ENCODE measurements at regions not wholly inside any gene's neighbourhood (a gene's known extent, or its start where the extent isn't known, plus 50 kb on each side); places are given as distances from the start of the nearest gene placed in this dataset.

DNA sequence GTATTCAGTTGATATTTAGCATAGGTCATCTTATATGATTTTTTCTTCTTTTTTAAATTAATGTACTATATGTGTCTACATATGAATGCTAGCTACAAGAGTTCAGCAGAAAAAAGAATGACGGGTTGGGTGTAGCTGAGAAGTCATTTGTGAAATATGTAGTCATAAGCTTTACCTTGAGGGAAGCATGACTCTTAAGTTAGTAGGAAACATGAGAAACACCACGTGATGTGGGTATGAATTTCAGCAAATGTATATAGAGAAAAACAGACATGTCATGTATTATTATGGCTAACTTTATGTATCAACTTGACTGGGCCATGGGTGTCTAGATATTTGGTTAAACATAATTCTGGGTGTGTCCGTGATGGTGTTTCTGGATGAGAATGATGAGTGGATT, 125.0 kb downstream of the RAP2B start:
- CTCF ChIA-PET: interaction anchor here (0.6 to 0.9 kb wide), 2 partner anchors 8 to 969 kb away, joined by 3 to 4 read pairs; no protein-coding TSS in a partner anchor
- WGBS (ENCODE audit: insufficient coverage, insufficient replicate concordance, low lambda C conversion rate, missing lambda C conversion rate): 43% methylated on average over 3 of the region's 3 CpGs

More for the DNA sequence above, 125.0 kb downstream of the RAP2B start:
- intact Hi-C loops (cut with micrococcal nuclease; ENCODE audit: unreplicated experiment) (no loop called here), in situ Hi-C loops (cut with MboI) (no loop called here)
- ChIA-PET RAD21 (ENCODE audit: unreplicated experiment) (interaction anchor here (0.7 kb wide), 1 partner anchor 244 kb away, joined by 3 read pairs; no protein-coding TSS in a partner anchor), SMC1A (ENCODE audit: uncharacterized antibody, unreplicated experiment) (no interaction called here), POLR2A (no interaction called here)
- H3K36me3 ChIP-seq (ENCODE audit: control insufficient read depth in 2 of 2, insufficient read depth in 2 of 2, low read length in 1 of 2): no peaks in the 10 kb centered on the region
- no peak for ATAC-seq
- no peaks in the 10 kb centered on the region for H3K27me3 ChIP-seq (replicated peaks in 1 of 2; ENCODE audit: control insufficient read depth in 2 of 2, insufficient read depth in 2 of 2, low read length in 1 of 2)
- no peaks in the 10 kb centered on the region for H3K9me3 ChIP-seq (replicated peaks; ENCODE audit: control insufficient read depth, insufficient read depth, low read length)
- no peak for DNase-seq (ENCODE audit: low read depth, low spot score)
- H4K20me1 ChIP-seq (ENCODE audit: control insufficient read depth, insufficient read depth): no peaks in the 10 kb centered on the region
- no peak overlapping the region for H3K4me2 ChIP-seq (ENCODE audit: control insufficient read depth, insufficient read depth)
- BruUV-seq (replicated peaks): no TSS peak
- no peak for FAIRE-seq
- H3K9ac ChIP-seq (ENCODE audit: control insufficient read depth, insufficient read depth, low read length): no peak overlapping the region
- H3K4me1 ChIP-seq (ENCODE audit: control insufficient read depth, insufficient read depth, low read length): no peaks in the 10 kb centered on the region
- TF ChIP-seq EZH2 (IDR thresholded peaks at IDR 0.05; ENCODE audit: borderline replicate concordance, control insufficient read depth, low read depth, low read length) (no peak), SUZ12 (IDR thresholded peaks at IDR 0.05; ENCODE audit: unreplicated experiment) (no peak), NFXL1 (IDR thresholded peaks at IDR 0.05; ENCODE audit: borderline replicate concordance) (no peak), NFIC (IDR thresholded peaks at IDR 0.05; ENCODE audit: low read depth, low read length) (no peak), RELB (IDR thresholded peaks at IDR 0.05; ENCODE audit: low read depth) (no peak), SP1 (IDR thresholded peaks at IDR 0.05; ENCODE audit: low read depth, low read length) (no peak), DPF2 (IDR thresholded peaks at IDR 0.05) (no peak), IRF4 (IDR thresholded peaks at IDR 0.05; ENCODE audit: low read depth, low read length) (no peak), SREBF1 (IDR thresholded peaks at IDR 0.05; ENCODE audit: low read length) (no peak)
- TF ChIP-seq, protein P1, sequence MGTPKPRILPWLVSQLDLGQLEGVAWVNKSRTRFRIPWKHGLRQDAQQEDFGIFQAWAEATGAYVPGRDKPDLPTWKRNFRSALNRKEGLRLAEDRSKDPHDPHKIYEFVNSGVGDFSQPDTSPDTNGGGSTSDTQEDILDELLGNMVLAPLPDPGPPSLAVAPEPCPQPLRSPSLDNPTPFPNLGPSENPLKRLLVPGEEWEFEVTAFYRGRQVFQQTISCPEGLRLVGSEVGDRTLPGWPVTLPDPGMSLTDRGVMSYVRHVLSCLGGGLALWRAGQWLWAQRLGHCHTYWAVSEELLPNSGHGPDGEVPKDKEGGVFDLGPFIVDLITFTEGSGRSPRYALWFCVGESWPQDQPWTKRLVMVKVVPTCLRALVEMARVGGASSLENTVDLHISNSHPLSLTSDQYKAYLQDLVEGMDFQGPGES (IDR thresholded peaks at IDR 0.05): no peak
- TF ChIP-seq, protein P2, sequence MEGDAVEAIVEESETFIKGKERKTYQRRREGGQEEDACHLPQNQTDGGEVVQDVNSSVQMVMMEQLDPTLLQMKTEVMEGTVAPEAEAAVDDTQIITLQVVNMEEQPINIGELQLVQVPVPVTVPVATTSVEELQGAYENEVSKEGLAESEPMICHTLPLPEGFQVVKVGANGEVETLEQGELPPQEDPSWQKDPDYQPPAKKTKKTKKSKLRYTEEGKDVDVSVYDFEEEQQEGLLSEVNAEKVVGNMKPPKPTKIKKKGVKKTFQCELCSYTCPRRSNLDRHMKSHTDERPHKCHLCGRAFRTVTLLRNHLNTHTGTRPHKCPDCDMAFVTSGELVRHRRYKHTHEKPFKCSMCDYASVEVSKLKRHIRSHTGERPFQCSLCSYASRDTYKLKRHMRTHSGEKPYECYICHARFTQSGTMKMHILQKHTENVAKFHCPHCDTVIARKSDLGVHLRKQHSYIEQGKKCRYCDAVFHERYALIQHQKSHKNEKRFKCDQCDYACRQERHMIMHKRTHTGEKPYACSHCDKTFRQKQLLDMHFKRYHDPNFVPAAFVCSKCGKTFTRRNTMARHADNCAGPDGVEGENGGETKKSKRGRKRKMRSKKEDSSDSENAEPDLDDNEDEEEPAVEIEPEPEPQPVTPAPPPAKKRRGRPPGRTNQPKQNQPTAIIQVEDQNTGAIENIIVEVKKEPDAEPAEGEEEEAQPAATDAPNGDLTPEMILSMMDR (IDR thresholded peaks at IDR 0.05 in 2 of 3, conservative IDR thresholded peaks at IDR 0.05 in 1 of 3; ENCODE audit: control insufficient read depth in 2 of 3, extremely low read depth in 1 of 3, insufficient read depth in 1 of 3, low read depth in 3 of 3, low read length in 3 of 3): no peak
- H2AFZ ChIP-seq (ENCODE audit: control insufficient read depth, low read depth, low read length): no peak overlapping the region
- no peak overlapping the region for H3K27ac ChIP-seq (ENCODE audit: control insufficient read depth, insufficient read depth)
- H3K79me2 ChIP-seq (ENCODE audit: control insufficient read depth, insufficient read depth, low read length): no peaks in the 10 kb centered on the region
- H3K4me3 ChIP-seq: no peak overlapping the region

All from GM12878 (cell line).